ENCODE measurements at regions not wholly inside any gene's neighbourhood (a gene's known extent, or its start where the extent isn't known, plus 50 kb on each side); places are given as distances from the start of the nearest gene placed in this dataset.

GRCh38 chr2:81235601-81236000 is 931.0 kb upstream of the LRRTM1 start:
- no peak for DNase-seq

GRCh38 chr2:81234711-81235110 is 930.2 kb upstream of the LRRTM1 start:
- DNase-seq = no peak

GRCh38 chr2:81225756-81226155 is 921.2 kb upstream of the LRRTM1 start:
- DNase-seq = no peak

- DNase-seq = no peak
Observed at GRCh38 chr2:81213598-81213997, 909.0 kb upstream of the LRRTM1 start.

- DNase-seq = no peak
Observed at GRCh38 chr2:81206216-81206615, 901.7 kb upstream of the LRRTM1 start.

- DNase-seq = no peak
Observed at GRCh38 chr2:81196933-81197628, 892.5 kb upstream of the LRRTM1 start.

GRCh38 chr2:81196383-81196851 is 891.9 kb upstream of the LRRTM1 start:
- DNase-seq = no peak

- no peak for DNase-seq
Observed at GRCh38 chr2:81195774-81196382, 891.3 kb upstream of the LRRTM1 start.

- DNase-seq = no peak
Observed at GRCh38 chr2:81195017-81195773, 890.6 kb upstream of the LRRTM1 start.

GRCh38 chr2:81194581-81194980 is 890.0 kb upstream of the LRRTM1 start:
- DNase-seq = no peak

- DNase-seq = no peak
Observed at GRCh38 chr2:81194176-81194575, 889.6 kb upstream of the LRRTM1 start.

GRCh38 chr2:81181845-81182244 is 877.3 kb upstream of the LRRTM1 start:
- DNase-seq = no peak

- no peak for DNase-seq
Observed at GRCh38 chr2:81171447-81171846, 866.9 kb upstream of the LRRTM1 start.

GRCh38 chr2:81163583-81163982 is 859.0 kb upstream of the LRRTM1 start:
- DNase-seq = no peak

- DNase-seq = no peak
Observed at GRCh38 chr2:81158505-81158904, 854.0 kb upstream of the LRRTM1 start.

- DNase-seq = no peak
Observed at GRCh38 chr2:81148323-81148722, 843.8 kb upstream of the LRRTM1 start.

GRCh38 chr2:81136296-81136695 is 831.7 kb upstream of the LRRTM1 start:
- no peak for DNase-seq

GRCh38 chr2:81097361-81097760 is 792.8 kb upstream of the LRRTM1 start:
- DNase-seq = no peak

GRCh38 chr2:81093031-81093430 is 788.5 kb upstream of the LRRTM1 start:
- no peak for DNase-seq

- no peak for DNase-seq
Observed at GRCh38 chr2:81087646-81088045, 783.1 kb upstream of the LRRTM1 start.

- DNase-seq = no peak
Observed at GRCh38 chr2:81084101-81084500, 779.5 kb upstream of the LRRTM1 start.

- DNase-seq = no peak
Observed at GRCh38 chr2:81078631-81079030, 774.1 kb upstream of the LRRTM1 start.

GRCh38 chr2:81078102-81078501 is 773.5 kb upstream of the LRRTM1 start:
- no peak for DNase-seq

- no peak for DNase-seq
Observed at GRCh38 chr2:81077396-81077795, 772.8 kb upstream of the LRRTM1 start.

Data from activated CD4-positive, alpha-beta T cell treated with anti-CD3 and anti-CD28 coated beads for 1 hour (primary cell).